ENCODE measurements at regions not wholly inside any gene's neighbourhood (a gene's known extent, or its start where the extent isn't known, plus 50 kb on each side); places are given as distances from the start of the nearest gene placed in this dataset.

DNA sequence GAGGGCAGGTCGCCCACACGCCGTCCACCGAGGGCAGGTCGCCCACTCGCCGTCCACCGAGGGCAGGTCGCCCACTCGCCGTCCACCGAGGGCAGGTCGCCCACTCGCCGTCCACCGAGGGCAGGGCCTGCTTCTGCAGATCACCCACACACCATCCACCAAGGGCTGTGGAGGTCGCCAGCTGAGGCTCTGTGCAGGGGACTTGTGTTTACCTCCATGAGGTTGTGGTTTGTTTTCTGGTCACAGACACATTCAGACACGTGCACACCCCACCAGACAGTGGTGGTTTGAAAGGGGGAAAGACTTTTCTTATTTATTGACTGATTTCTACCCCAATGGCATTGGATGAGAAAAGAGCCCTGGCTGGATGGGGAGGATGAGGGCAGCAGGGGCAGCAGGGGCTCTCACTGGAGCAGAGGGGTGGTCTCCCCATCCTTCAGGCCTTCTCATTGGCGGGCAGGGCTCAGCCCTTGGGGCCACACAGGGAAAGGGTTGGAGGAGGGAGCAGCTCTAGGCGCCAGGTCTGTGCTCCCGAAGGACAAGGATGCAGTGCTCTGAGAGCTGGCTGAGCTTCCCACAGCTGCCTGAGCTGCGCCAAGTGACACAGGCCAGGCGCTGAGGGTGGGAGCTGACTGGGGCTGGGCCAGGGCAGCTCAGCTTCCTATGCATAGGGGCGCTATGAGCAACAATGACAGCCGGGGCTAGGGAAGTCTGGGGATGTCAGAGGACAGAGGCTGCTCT, 252.6 kb upstream of the B3GAT1 start (continued):
- no peak for TF ChIP-seq ZBTB11 (CRISPR knock-in tag; IDR thresholded peaks at IDR 0.05)

DNA sequence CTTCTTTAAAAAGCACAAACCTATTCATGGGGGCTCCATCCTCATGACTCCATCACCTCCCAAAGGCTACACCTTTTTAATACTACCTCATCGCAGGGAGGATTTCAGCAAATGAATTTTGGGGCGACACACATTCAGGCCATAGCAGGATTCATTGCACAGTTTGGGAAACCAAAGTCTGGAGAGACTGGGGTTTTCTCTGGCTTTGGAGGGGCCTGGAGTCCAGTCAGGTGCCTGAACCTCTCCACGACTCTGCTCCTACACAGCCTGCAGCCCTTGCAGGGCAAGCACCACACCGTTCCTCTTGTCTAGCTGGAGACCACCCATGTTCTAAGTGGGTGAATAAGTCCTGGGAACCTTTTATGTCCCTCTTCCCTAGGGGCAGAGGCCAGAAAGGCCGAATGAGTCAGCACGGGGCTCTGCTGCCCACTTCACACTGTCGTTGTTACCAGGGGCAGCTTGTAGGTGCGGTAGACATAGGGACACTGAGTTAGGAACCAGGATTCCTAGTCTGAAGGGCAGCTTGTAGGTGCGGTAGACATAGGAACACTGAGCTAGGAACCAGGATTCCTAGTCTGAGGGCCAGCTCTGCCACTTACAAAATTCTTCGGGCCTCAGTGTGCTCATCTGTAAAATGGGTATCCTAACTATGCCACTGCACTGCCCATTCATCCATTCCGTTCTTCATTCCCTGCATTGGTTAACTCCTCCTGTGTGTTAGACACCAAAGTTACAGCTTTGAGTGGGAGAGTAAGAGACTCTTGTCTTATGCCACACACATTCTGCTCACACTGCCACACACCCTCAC, 251.7 kb upstream of the B3GAT1 start:
- no peak for ATAC-seq
- H2AFZ ChIP-seq (ENCODE audit: low read depth, low read length) = no peak overlapping the region

More for the DNA sequence above, 251.7 kb upstream of the B3GAT1 start:
- Histone ChIP-seq H3K4me3 (no peak overlapping the region), H3K9me1 (ENCODE audit: control insufficient read depth, insufficient read depth, low read length) (no peaks in the 10 kb centered on the region), H3K27ac (ENCODE audit: extremely low read depth, low read depth, low read length) (no peak overlapping the region), H3K79me2 (ENCODE audit: control insufficient read depth, insufficient read depth, low read length) (no peaks in the 10 kb centered on the region), H4K20me1 (replicated peaks; ENCODE audit: control insufficient read depth, insufficient read depth, low read length) (0 out of 2 replicates have a peak, but pooled peaks cover 4% of the 10 kb centered on the region), H3K4me1 (replicated peaks in 1 of 2; ENCODE audit: control insufficient read depth in 2 of 2, insufficient read depth in 2 of 2, low read length in 2 of 2) (no peaks in the 10 kb centered on the region), H3K9ac (ENCODE audit: insufficient read depth in 1 of 2, low read depth in 2 of 2, low read length in 2 of 2) (no peak overlapping the region), H3K27me3 (ENCODE audit: control insufficient read depth in 2 of 2, insufficient read depth in 2 of 2, low read length in 2 of 2) (peaks cover 2 to 35% of the 10 kb centered on the region in 2 experiments; a peak in 3 of 5 replicates), H3K4me2 (ENCODE audit: insufficient read depth, low read length) (no peak overlapping the region), H3K36me3 (ENCODE audit: control insufficient read depth, insufficient read depth, low read length) (no peaks in the 10 kb centered on the region), H3K9me3 (replicated peaks; ENCODE audit: control insufficient read depth, insufficient read depth, low read depth, low read length) (no peaks in the 10 kb centered on the region)
- ChIA-PET CTCF (ENCODE audit: low intra/inter-chr PET ratio) (no interaction called here), POLR2A (no interaction called here)
- peak; percentile 79 for TF ChIP-seq RBM25 (IDR thresholded peaks at IDR 0.05; ENCODE audit: low read depth, low read length, severe bottlenecking)
- no peak for TF ChIP-seq TAF7 (tag; IDR thresholded peaks at IDR 0.05)
- no peak for FAIRE-seq
- in situ Hi-C loops (cut with MboI) = no loop called here
- intact Hi-C loops (cut with micrococcal nuclease) = no loop called here
- DNase-seq (ENCODE audit: extremely low read depth in 1 of 4, low spot score in 3 of 4) = no peak
- 3% methylated on average over 11 of the region's 11 CpGs for WGBS (ENCODE audit: insufficient coverage, low coverage, missing lambda C conversion rate)
- no TSS peak for BruUV-seq (replicated peaks)
